Activated B cell treated with CpG ODN at 0.5 μM for 24 hours (primary cell): ENCODE measurements at regions not wholly inside any gene's neighbourhood (a gene's known extent, or its start where the extent isn't known, plus 50 kb on each side); places are given as distances from the start of the nearest gene placed in this dataset.
"Not testable (repeated sequence)": the region's sequence is repeated elsewhere in the genome, so short reads cannot be mapped to it uniquely, and the experiment has no call there.

Experiments used
- ATAC-seq: fragments of 200-7000 bp; cut with Tn5 transposase; one replicate; pipeline ENCODE4 v1.10.0; 2021; ENCODE audit warnings: low read depth, mild to moderate bottlenecking, moderate library complexity
- CTCF ChIA-PET: fragments of 350-600 bp; sonication (Branson Sonifier 250); formaldehyde crosslinking; loops from one replicate; lab custom pipeline; 2021; ENCODE audit warnings: antibody characterized with exemption; lab: Charles Lee
- POLR2A ChIA-PET: fragments of 350-600 bp; sonication (Branson Sonifier 250); formaldehyde crosslinking; loops from one replicate; lab custom pipeline; 2021; ENCODE audit warnings: antibody characterized with exemption; lab: Charles Lee
- DNase-seq: peaks from one replicate; pipeline ENCODE4 v3.0.0; 2022
- H3K27ac Mint-ChIP-seq: one replicate; pipeline ENCODE4 v1.8.0; 2020; ENCODE audit warnings: mixed read lengths
- H3K27me3 Mint-ChIP-seq: one replicate; pipeline ENCODE4 v1.8.0; 2021; ENCODE audit warnings: mixed read lengths
- H3K36me3 Mint-ChIP-seq: one replicate; pipeline ENCODE4 v1.8.0; 2021; ENCODE audit warnings: low read depth, mixed read lengths
- H3K4me1 Mint-ChIP-seq: one replicate; pipeline ENCODE4 v1.8.0; 2021; ENCODE audit warnings: mixed read lengths
- H3K4me3 Mint-ChIP-seq: one replicate; pipeline ENCODE4 v1.8.0; 2020; ENCODE audit warnings: mild to moderate bottlenecking, mixed read lengths
- H3K9me3 Mint-ChIP-seq: one replicate; pipeline ENCODE4 v1.8.0; 2020; ENCODE audit warnings: mixed read lengths
- CTCF ChIP-seq: fragments of 200-600 bp; IDR thresholded peaks from one replicate; pipeline ENCODE4 v1.8.0; 2022; ENCODE audit warnings: antibody characterized with exemption, mild to moderate bottlenecking
- intact Hi-C: fragments of 100-400 bp; cut with micrococcal nuclease; formaldehyde crosslinking; loops from one replicate; pipeline ENCODE4 v1.15.1; 2024

GRCh38 chr20:40016890-40017289, 672.1 kb downstream of the MAFB start:
- H3K27ac Mint-ChIP-seq: no peak overlapping the region
- CTCF ChIA-PET: no interaction called here
- H3K36me3 Mint-ChIP-seq: no peaks in the 10 kb centered on the region
- TF ChIP-seq CTCF: no peak
- H3K27me3 Mint-ChIP-seq: no peaks in the 10 kb centered on the region
- POLR2A ChIA-PET: no interaction called here
- no peak for DNase-seq
- H3K4me1 Mint-ChIP-seq: no peaks in the 10 kb centered on the region
- no peak overlapping the region for H3K4me3 Mint-ChIP-seq
- intact Hi-C loops: no loop called here
- ATAC-seq: no peak
- peaks cover 3% of the 10 kb centered on the region for H3K9me3 Mint-ChIP-seq

GRCh38 chr20:40016392-40016791, 672.6 kb downstream of the MAFB start:
- CTCF ChIA-PET: no interaction called here
- TF ChIP-seq CTCF: no peak
- ATAC-seq (no peak), DNase-seq (no peak)
- no peak overlapping the region for H3K27ac Mint-ChIP-seq
- no peaks in the 10 kb centered on the region for H3K4me1 Mint-ChIP-seq
- H3K36me3 Mint-ChIP-seq: no peaks in the 10 kb centered on the region
- POLR2A ChIA-PET: no interaction called here
- no peaks in the 10 kb centered on the region for H3K27me3 Mint-ChIP-seq
- intact Hi-C loops: no loop called here
- H3K4me3 Mint-ChIP-seq: no peak overlapping the region
- peaks cover 3% of the 10 kb centered on the region for H3K9me3 Mint-ChIP-seq

GRCh38 chr20:40012026-40012425, 677.0 kb downstream of the MAFB start:
- CTCF ChIA-PET, H3K27me3 Mint-ChIP-seq, POLR2A ChIA-PET, DNase-seq, H3K4me3 Mint-ChIP-seq, H3K4me1 Mint-ChIP-seq, H3K9me3 Mint-ChIP-seq, H3K36me3 Mint-ChIP-seq, intact Hi-C loops, ATAC-seq, H3K27ac Mint-ChIP-seq: not testable (repeated sequence)

- no peak overlapping the region for H3K27ac Mint-ChIP-seq
- H3K36me3 Mint-ChIP-seq: no peaks in the 10 kb centered on the region
- no peaks in the 10 kb centered on the region for H3K4me1 Mint-ChIP-seq
- no peak for ATAC-seq
- ChIA-PET CTCF (no interaction called here), POLR2A (no interaction called here)
- no peak for DNase-seq
- no peaks in the 10 kb centered on the region for H3K27me3 Mint-ChIP-seq
- no peak for TF ChIP-seq CTCF
- H3K4me3 Mint-ChIP-seq: no peak overlapping the region
- intact Hi-C loops: no loop called here
- no peaks in the 10 kb centered on the region for H3K9me3 Mint-ChIP-seq
Measured at GRCh38 chr20:40010483-40010882, 678.6 kb downstream of the MAFB start.

- TF ChIP-seq CTCF: no peak
- Mint-ChIP-seq H3K9me3 (no peaks in the 10 kb centered on the region), H3K36me3 (no peaks in the 10 kb centered on the region), H3K4me1 (no peaks in the 10 kb centered on the region), H3K4me3 (no peak overlapping the region), H3K27me3 (no peaks in the 10 kb centered on the region), H3K27ac (no peak overlapping the region)
- ChIA-PET POLR2A (no interaction called here), CTCF (no interaction called here)
- intact Hi-C loops: no loop called here
- ATAC-seq: no peak
- no peak for DNase-seq
Measured at GRCh38 chr20:40009542-40009941, 679.5 kb downstream of the MAFB start.

GRCh38 chr20:40008177-40008576, 680.9 kb downstream of the MAFB start:
- no peak overlapping the region for H3K4me3 Mint-ChIP-seq
- TF ChIP-seq CTCF: no peak
- ATAC-seq (no peak), DNase-seq (no peak)
- no peaks in the 10 kb centered on the region for H3K4me1 Mint-ChIP-seq
- no peaks in the 10 kb centered on the region for H3K36me3 Mint-ChIP-seq
- no peaks in the 10 kb centered on the region for H3K9me3 Mint-ChIP-seq
- H3K27ac Mint-ChIP-seq: no peak overlapping the region
- intact Hi-C loops: no loop called here
- POLR2A ChIA-PET: no interaction called here
- CTCF ChIA-PET: no interaction called here
- no peaks in the 10 kb centered on the region for H3K27me3 Mint-ChIP-seq
